Activated CD8-positive, alpha-beta memory T cell treated with anti-CD3 and anti-CD28 coated beads, Interleukin-2, amount 10 ng/mL, durations not matched to agents 7 days and 5 days (primary cell): ENCODE measurements at regions not wholly inside any gene's neighbourhood (a gene's known extent, or its start where the extent isn't known, plus 50 kb on each side); places are given as distances from the start of the nearest gene placed in this dataset.

Source experiments
- ATAC-seq: fragments of 150-1000 bp; cut with Tn5 transposase; one replicate; pipeline ENCODE4 v1.10.0; 2021; ENCODE audit warnings: moderate library complexity
- CTCF ChIA-PET: fragments of 350-600 bp; sonication (Branson Sonifier 250); formaldehyde crosslinking; loops from one replicate; lab custom pipeline; 2021; ENCODE audit warnings: antibody characterized with exemption; lab: Charles Lee
- DNase-seq: peaks from one replicate; pipeline ENCODE4 v3.0.0-alpha.2; 2020
- H3K27ac Mint-ChIP-seq: one replicate; pipeline ENCODE4 v1.8.0; 2021; ENCODE audit warnings: mild to moderate bottlenecking, mixed read lengths
- H3K27me3 Mint-ChIP-seq: one replicate; pipeline ENCODE4 v1.8.0; 2021; ENCODE audit warnings: mixed read lengths
- H3K36me3 Mint-ChIP-seq: one replicate; pipeline ENCODE4 v1.8.0; 2021; ENCODE audit warnings: mild to moderate bottlenecking, mixed read lengths
- H3K4me1 Mint-ChIP-seq: one replicate; pipeline ENCODE4 v1.8.0; 2021; ENCODE audit warnings: mixed read lengths
- H3K4me3 Mint-ChIP-seq: one replicate; pipeline ENCODE4 v1.8.0; 2021; ENCODE audit warnings: mild to moderate bottlenecking, moderate library complexity, mixed read lengths
- H3K9me3 Mint-ChIP-seq: one replicate; pipeline ENCODE4 v1.8.0; 2022; ENCODE audit warnings: low read depth, mixed read lengths

DNA sequence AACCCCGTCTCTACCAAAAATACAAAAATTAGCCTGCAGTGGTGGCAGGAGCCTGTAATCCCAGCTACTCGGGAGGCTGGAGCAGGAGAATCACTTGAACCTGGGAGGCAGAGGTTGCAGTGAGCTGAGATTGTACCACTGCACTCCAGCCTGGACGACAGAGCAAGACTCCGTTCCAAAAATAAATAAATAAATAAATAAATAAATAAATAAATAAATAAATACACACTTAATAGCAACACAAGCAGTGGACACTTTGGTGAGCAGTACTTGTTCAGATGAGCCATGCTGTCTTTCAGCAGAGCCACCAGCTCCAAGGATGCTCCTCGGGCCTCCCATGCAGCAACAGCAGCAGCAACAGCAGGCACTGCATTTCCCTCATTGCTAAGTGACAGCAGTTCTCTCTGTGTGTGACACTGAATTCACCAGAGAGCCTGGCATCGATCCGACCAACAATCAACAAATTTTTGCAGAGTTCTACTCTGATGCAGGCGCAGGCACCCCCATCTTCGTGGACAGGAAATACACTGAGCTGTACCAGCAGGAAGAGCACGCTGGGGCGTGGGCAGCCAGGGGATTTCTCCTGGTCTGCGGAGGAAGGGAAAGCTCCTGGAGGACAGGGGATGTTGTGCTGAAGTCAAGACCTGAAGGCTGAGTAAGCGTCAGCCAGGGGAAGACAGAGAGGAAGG, 54.0 kb upstream of the SNX9 start:
- ATAC-seq (no peak), DNase-seq (no peak)
- H3K36me3 Mint-ChIP-seq, result peaks cover 3% of the 10 kb centered on the region
- H3K4me3 Mint-ChIP-seq, result no peak overlapping the region
- CTCF ChIA-PET, result interaction anchor here (1.2 to 3.5 kb wide), 2 partner anchors 12 to 32 kb away, joined by 3 to 13 read pairs; no protein-coding TSS in a partner anchor
- no peak overlapping the region for H3K27ac Mint-ChIP-seq
- peaks cover 4% of the 10 kb centered on the region for H3K9me3 Mint-ChIP-seq
- H3K4me1 Mint-ChIP-seq, result peaks cover 23% of the 10 kb centered on the region
- peaks cover 35% of the 10 kb centered on the region for H3K27me3 Mint-ChIP-seq

DNA sequence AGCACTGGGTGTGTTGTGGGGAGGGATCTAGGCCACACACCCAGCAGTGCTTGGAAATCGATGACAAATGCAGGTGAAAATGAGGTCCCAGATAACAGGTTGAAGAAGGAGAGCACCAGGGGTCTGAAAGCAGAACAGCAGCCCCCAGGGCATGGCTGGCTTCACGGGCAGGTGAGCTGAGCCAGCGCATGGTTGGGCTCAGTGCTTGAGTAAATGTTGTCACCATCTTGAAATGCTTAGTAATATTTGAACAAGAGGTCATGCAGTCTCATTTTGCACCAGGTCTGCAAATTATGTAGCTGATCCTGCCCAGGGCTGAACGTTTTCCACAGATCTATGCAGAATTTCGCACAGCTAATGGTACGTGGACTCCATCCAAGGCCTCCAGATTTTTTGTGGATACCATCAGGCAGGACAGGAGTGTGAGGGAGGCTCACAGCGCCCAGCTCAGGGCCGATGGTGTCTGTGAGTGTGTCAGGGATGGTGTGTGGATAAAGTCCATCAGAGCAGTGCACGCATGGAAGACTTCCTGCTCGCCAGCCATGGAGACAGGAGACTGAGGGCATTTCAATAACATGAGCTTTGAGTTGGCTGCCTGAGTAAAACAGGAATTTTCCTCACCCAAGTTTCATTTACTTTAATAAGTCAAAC, 53.1 kb upstream of the SNX9 start:
- CTCF ChIA-PET, result interaction anchor here (1.2 to 3.5 kb wide), 3 partner anchors 13 to 303 kb away, joined by 3 to 13 read pairs (median 4); no protein-coding TSS in a partner anchor
- Mint-ChIP-seq H3K27me3 (peaks cover 35% of the 10 kb centered on the region), H3K9me3 (peaks cover 4% of the 10 kb centered on the region), H3K27ac (no peak overlapping the region), H3K36me3 (peaks cover 3% of the 10 kb centered on the region), H3K4me1 (peaks cover 14% of the 10 kb centered on the region), H3K4me3 (no peak overlapping the region)
- ATAC-seq, result no peak
- DNase-seq, result no peak

DNA sequence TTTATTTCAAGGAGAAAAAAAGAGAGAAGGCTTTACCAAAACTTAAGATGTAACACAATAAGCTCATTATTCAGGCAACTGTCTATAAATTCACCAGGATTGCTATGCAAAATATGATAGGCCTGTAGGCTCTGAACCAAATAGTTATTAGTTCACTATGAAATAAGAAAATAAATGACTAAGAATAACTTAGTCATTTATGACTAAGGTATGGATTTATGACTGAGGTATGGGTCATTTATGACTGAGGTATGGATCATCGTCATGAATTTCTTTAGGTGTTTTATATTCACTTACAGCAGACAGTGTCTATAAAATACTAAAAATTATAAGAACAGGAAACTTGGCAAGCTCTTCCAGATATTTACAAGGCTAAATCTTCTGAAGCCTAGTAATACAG, 52.1 kb upstream of the SNX9 start:
- peaks cover 4% of the 10 kb centered on the region for H3K9me3 Mint-ChIP-seq
- peaks cover 3% of the 10 kb centered on the region for H3K36me3 Mint-ChIP-seq
- no peak overlapping the region for H3K4me3 Mint-ChIP-seq
- no peak for ATAC-seq
- CTCF ChIA-PET, result interaction anchor here (0.7 to 3.5 kb wide), 5 partner anchors 10 to 301 kb away, joined by 3 to 13 read pairs (median 4); no protein-coding TSS in a partner anchor
- H3K4me1 Mint-ChIP-seq, result peaks cover 11% of the 10 kb centered on the region
- H3K27me3 Mint-ChIP-seq, result peaks cover 38% of the 10 kb centered on the region
- no peak overlapping the region for H3K27ac Mint-ChIP-seq
- DNase-seq, result no peak

DNA sequence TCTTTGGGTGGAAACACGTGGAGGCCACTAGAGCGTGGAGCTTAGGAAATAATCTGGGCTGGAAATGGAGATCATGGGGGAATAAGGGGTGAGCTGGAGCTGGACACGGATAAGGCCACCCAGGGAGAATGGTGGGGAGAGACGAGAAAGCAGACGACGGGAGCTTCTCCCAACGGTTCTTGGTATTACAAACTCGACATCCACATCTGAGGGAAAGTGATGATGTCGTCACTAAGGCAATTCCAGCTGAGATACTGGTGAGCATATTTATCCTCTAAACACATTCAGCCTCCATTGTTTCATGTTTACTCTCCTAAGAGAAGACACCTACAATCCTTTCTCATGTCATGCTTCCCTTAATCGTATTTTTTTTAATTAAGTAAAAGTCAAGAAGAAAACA, 50.2 kb upstream of the SNX9 start:
- H3K9me3 Mint-ChIP-seq, result peaks cover 4% of the 10 kb centered on the region
- CTCF ChIA-PET, result interaction anchor here (1.0 kb wide), 1 partner anchor 16 kb away, joined by 3 read pairs; no protein-coding TSS in a partner anchor
- DNase-seq (no peak), ATAC-seq (no peak)
- H3K4me1 Mint-ChIP-seq, result peaks cover 11% of the 10 kb centered on the region
- peaks cover 3% of the 10 kb centered on the region for H3K36me3 Mint-ChIP-seq
- H3K27ac Mint-ChIP-seq, result no peak overlapping the region
- peaks cover 26% of the 10 kb centered on the region for H3K27me3 Mint-ChIP-seq
- H3K4me3 Mint-ChIP-seq, result no peak overlapping the region
